CD4-positive, alpha-beta T cell (primary cell): ENCODE measurements at regions not wholly inside any gene's neighbourhood (a gene's known extent, or its start where the extent isn't known, plus 50 kb on each side); places are given as distances from the start of the nearest gene placed in this dataset.

Experiments used
- ATAC-seq: fragments of 200-7000 bp; cut with Tn5 transposase; one replicate; pipeline ENCODE4 v1.10.0; 2022; ENCODE audit warnings: mild to moderate bottlenecking; ENCODE audit not compliant: poor library complexity
- CTCF ChIA-PET: fragments of 350-600 bp; sonication (Branson Sonifier 250); formaldehyde crosslinking; loops from one replicate; lab custom pipeline; 2021; ENCODE audit warnings: antibody characterized with exemption, inconsistent platforms; lab: Charles Lee
- POLR2A ChIA-PET: fragments of 350-600 bp; sonication (Branson Sonifier 250); formaldehyde crosslinking; loops from one replicate; lab custom pipeline; 2021; ENCODE audit warnings: antibody characterized with exemption, inconsistent platforms; lab: Charles Lee
- DNase-seq, 14 experiments: peaks; one replicate each; pipeline ENCODE4 v3.0.0-alpha.2; 2013 to 2020; ENCODE audit warnings: mixed read lengths in 2 of 14
- H3K27ac ChIP-seq, 2 donors: one replicate each; pipeline versions ENCODE4 v1.5.1 to v1.7.0; 2013; ENCODE audit warnings: low read length in 2 of 2, low read depth in 1 of 2, mild to moderate bottlenecking in 1 of 2
- H3K27me3 ChIP-seq, 2 experiments: 1 replicate in 1 of 2; 2 replicates in 1 of 2; pipeline versions ENCODE4 v1.6.1 to v1.7.0; 2013; ENCODE audit warnings: low read length in 2 of 2, control low read depth in 1 of 2, mild to moderate bottlenecking in 1 of 2, moderate library complexity in 1 of 2; ENCODE audit not compliant: insufficient read depth in 2 of 2, control insufficient read depth in 1 of 2
- H3K36me3 ChIP-seq: one replicate; pipeline ENCODE4 v1.6.1; 2013; ENCODE audit warnings: low read length, control low read depth; ENCODE audit not compliant: insufficient read depth
- H3K4me1 ChIP-seq: one replicate; pipeline ENCODE4 v1.6.1; 2013; ENCODE audit warnings: low read length, control low read depth; ENCODE audit not compliant: insufficient read depth
- H3K4me3 ChIP-seq: one replicate; pipeline ENCODE4 v1.5.1; 2013; ENCODE audit warnings: mild to moderate bottlenecking, low read length, moderate library complexity
- H3K9me3 ChIP-seq, 2 experiments: 1 replicate in 1 of 2; 2 replicates in 1 of 2; pipeline versions ENCODE4 v1.6.1 to v1.7.0; 2013; ENCODE audit warnings: low read length in 2 of 2, mild to moderate bottlenecking in 2 of 2, control low read depth in 1 of 2, moderate library complexity in 1 of 2; ENCODE audit not compliant: control insufficient read depth in 1 of 2, insufficient read depth in 1 of 2
- H3K27ac Mint-ChIP-seq: one replicate; pipeline ENCODE4 v1.8.0; 2020; ENCODE audit warnings: mixed read lengths
- H3K27me3 Mint-ChIP-seq: one replicate; pipeline ENCODE4 v1.8.0; 2021; ENCODE audit warnings: mixed read lengths
- H3K36me3 Mint-ChIP-seq: one replicate; pipeline ENCODE4 v1.8.0; 2021; ENCODE audit warnings: low read depth, mixed read lengths
- H3K4me1 Mint-ChIP-seq: one replicate; pipeline ENCODE4 v1.8.0; 2021; ENCODE audit warnings: low read depth, mixed read lengths
- H3K4me3 Mint-ChIP-seq: one replicate; pipeline ENCODE4 v1.8.0; 2020; ENCODE audit warnings: mild to moderate bottlenecking, mixed read lengths
- H3K9me3 Mint-ChIP-seq: one replicate; pipeline ENCODE4 v1.8.0; 2020; ENCODE audit warnings: mixed read lengths
- CTCF ChIP-seq: fragments of 200-600 bp; IDR thresholded peaks from one replicate; pipeline ENCODE4 v1.8.0; 2022; ENCODE audit warnings: antibody characterized with exemption, mild to moderate bottlenecking
- intact Hi-C, 2 experiments: fragments of 100-400 bp; cut with DNase I in 1 of 2; cut with micrococcal nuclease in 1 of 2; formaldehyde crosslinking; loops; one replicate each; pipeline versions ENCODE4 v1.15.1 to v1.9.0; 2023 to 2025; cut with DNase I, micrococcal nuclease

- Mint-ChIP-seq H3K9me3 (no peaks in the 10 kb centered on the region), H3K36me3 (no peaks in the 10 kb centered on the region), H3K4me1 (peaks cover 5% of the 10 kb centered on the region), H3K27me3 (peaks cover 24% of the 10 kb centered on the region), H3K4me3 (no peak overlapping the region), H3K27ac (no peak overlapping the region)
- intact Hi-C loops, result no loop called here
- ATAC-seq (no peak), DNase-seq (no peak)
- Histone ChIP-seq H3K27ac (no peak overlapping the region), H3K4me3 (no peak overlapping the region), H3K9me3 (no peaks in the 10 kb centered on the region), H3K36me3 (no peaks in the 10 kb centered on the region), H3K27me3 (peaks cover 0 to 4% of the 10 kb centered on the region in 2 experiments), H3K4me1 (peaks cover 6% of the 10 kb centered on the region)
- CTCF ChIA-PET, result no interaction called here
- no peak for TF ChIP-seq CTCF
- POLR2A ChIA-PET, result no interaction called here
Observed at GRCh38 chr14:61171727-61172126, 109.4 kb downstream of the TMEM30B start.

GRCh38 chr14:61168141-61168540 lies 113.0 kb downstream of the TMEM30B start:
- peaks cover 3 to 4% of the 10 kb centered on the region in 2 experiments for H3K9me3 ChIP-seq
- Mint-ChIP-seq H3K36me3 (no peaks in the 10 kb centered on the region), H3K4me3 (no peak overlapping the region), H3K27me3 (peaks cover 43% of the 10 kb centered on the region), H3K4me1 (no peaks in the 10 kb centered on the region), H3K9me3 (peaks cover 4% of the 10 kb centered on the region), H3K27ac (no peak overlapping the region)
- H3K27ac ChIP-seq, result no peak overlapping the region
- CTCF ChIA-PET, result no interaction called here
- ATAC-seq, result no peak
- no peaks in the 10 kb centered on the region for H3K36me3 ChIP-seq
- no peaks in the 10 kb centered on the region for H3K4me1 ChIP-seq
- intact Hi-C loops, result no loop called here
- POLR2A ChIA-PET, result no interaction called here
- DNase-seq, result no peak
- H3K4me3 ChIP-seq, result no peak overlapping the region
- peaks cover 2 to 4% of the 10 kb centered on the region in 2 experiments for H3K27me3 ChIP-seq
- no peak for TF ChIP-seq CTCF

GRCh38 chr14:61167642-61168041 lies 113.5 kb downstream of the TMEM30B start:
- DNase-seq, result no peak
- Histone ChIP-seq H3K36me3 (no peaks in the 10 kb centered on the region), H3K4me3 (no peak overlapping the region), H3K4me1 (no peaks in the 10 kb centered on the region), H3K9me3 (peaks cover 4 to 5% of the 10 kb centered on the region in 2 experiments), H3K27ac (no peak overlapping the region), H3K27me3 (peaks cover 2 to 4% of the 10 kb centered on the region in 2 experiments)
- Mint-ChIP-seq H3K36me3 (no peaks in the 10 kb centered on the region), H3K4me3 (no peak overlapping the region), H3K9me3 (peaks cover 4% of the 10 kb centered on the region), H3K27me3 (peaks cover 43% of the 10 kb centered on the region), H3K27ac (no peak overlapping the region), H3K4me1 (no peaks in the 10 kb centered on the region)
- no peak for TF ChIP-seq CTCF
- intact Hi-C loops, result no loop called here
- ChIA-PET POLR2A (no interaction called here), CTCF (interaction anchor here (0.6 kb wide), 1 partner anchor 13 kb away, joined by 4 read pairs; no protein-coding TSS in a partner anchor)
- ATAC-seq, result no peak
